ENCODE measurements at regions not wholly inside any gene's neighbourhood (a gene's known extent, or its start where the extent isn't known, plus 50 kb on each side); places are given as distances from the start of the nearest gene placed in this dataset.

DNA sequence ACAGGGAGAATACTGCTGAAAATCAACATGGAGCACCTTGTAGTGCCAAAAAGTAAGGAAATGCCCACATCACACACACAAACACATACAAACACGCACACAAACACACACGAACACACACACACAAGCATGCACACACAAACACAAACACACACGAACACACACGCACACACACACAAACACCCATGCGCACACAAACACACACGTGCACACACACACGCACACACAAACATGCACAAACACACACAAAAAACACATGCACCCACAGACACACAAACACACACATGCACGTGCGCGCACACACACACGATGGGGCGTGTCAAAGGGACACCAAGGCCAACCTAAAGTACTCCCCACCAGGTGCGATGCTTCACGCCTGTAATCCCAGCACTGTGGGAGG lies 61.7 kb upstream of the C14orf180 start (continued):
- TF ChIP-seq ZNF462 (CRISPR knock-in tag; IDR thresholded peaks at IDR 0.05) = no peak
- no peak for TF ChIP-seq EZH2phosphoT487 (IDR thresholded peaks at IDR 0.05; ENCODE audit: unreplicated experiment)

- Histone ChIP-seq H3K9me2 (ENCODE audit: insufficient read depth) (no peaks in the 10 kb centered on the region), H3F3A (replicated peaks; ENCODE audit: low read depth) (no peaks in the 10 kb centered on the region), H3K79me2 (replicated peaks; ENCODE audit: insufficient read depth) (no peaks in the 10 kb centered on the region), H3K36me3 (ENCODE audit: insufficient read depth) (no peaks in the 10 kb centered on the region), H3K4me3 (no peak overlapping the region), H4K20me1 (replicated peaks; ENCODE audit: insufficient read depth) (no peaks in the 10 kb centered on the region), H3K27ac (ENCODE audit: low read depth) (no peak overlapping the region), H3K4me2 (no peak overlapping the region), H3K4me1 (ENCODE audit: insufficient read depth) (no peaks in the 10 kb centered on the region), H2AFZ (no peak overlapping the region), H3K27me3 (ENCODE audit: insufficient read depth) (no peaks in the 10 kb centered on the region)
- peaks cover 36% of the 10 kb centered on the region for H3K9me3 Mint-ChIP-seq
- DNase-seq (ENCODE audit: low spot score) (no peak), ATAC-seq (no peak)
- no peak overlapping the region for H3K27ac Mint-ChIP-seq
- H3K27me3 Mint-ChIP-seq (ENCODE audit: insufficient read depth, low read depth, poor library complexity) = peaks cover 4% of the 10 kb centered on the region
- no peaks in the 10 kb centered on the region for H3K4me1 Mint-ChIP-seq
- H3K4me3 Mint-ChIP-seq = no peak overlapping the region
- peaks cover 5% of the 10 kb centered on the region for H3K36me3 Mint-ChIP-seq (ENCODE audit: low read depth)
- TF ChIP-seq ZNF114 (CRISPR knock-in tag; IDR thresholded peaks at IDR 0.05) (no peak), REST (IDR thresholded peaks at IDR 0.05; ENCODE audit: unreplicated experiment) (no peak), ZNF462 (CRISPR knock-in tag; IDR thresholded peaks at IDR 0.05) (no peak), ZNF331 (CRISPR knock-in tag; IDR thresholded peaks at IDR 0.05; ENCODE audit: low read depth) (no peak)
Measured at GRCh38 chr14:104518659-104519350, 60.8 kb upstream of the C14orf180 start.

Measured in GM23338 (cell line).